ENCODE measurements at regions not wholly inside any gene's neighbourhood (a gene's known extent, or its start where the extent isn't known, plus 50 kb on each side); places are given as distances from the start of the nearest gene placed in this dataset.
"Not testable (repeated sequence)": the region's sequence is repeated elsewhere in the genome, so short reads cannot be mapped to it uniquely, and the experiment has no call there.

DNA sequence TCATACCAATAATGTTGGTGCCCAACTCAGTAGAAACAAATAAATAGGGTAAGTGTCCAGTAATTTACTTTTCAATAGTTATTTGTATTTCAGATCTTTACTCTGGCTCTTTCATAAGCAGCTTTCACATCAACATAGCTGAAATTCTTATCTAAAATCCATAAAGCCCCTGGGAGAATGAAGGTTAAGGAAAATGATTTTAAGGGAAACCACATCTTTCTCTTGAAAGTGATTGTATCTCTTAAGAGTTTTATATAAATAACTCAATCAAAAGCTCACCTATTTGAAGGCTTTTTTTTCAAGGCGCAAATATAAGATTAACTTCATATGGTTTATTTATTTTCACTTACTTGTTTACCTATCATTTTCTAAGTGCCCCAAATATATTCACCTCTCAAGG, 324.4 kb downstream of the HGF start:
- H3K27me3 ChIP-seq (replicated peaks; ENCODE audit: control insufficient read depth, insufficient read depth, low read length), result no peaks in the 10 kb centered on the region
- no peaks in the 10 kb centered on the region for H3K36me3 ChIP-seq (ENCODE audit: control insufficient read depth, insufficient read depth, low read length)
- DNase-seq (ENCODE audit: extremely low read depth, insufficient read length), result no peak
- H3K4me3 ChIP-seq (replicated peaks; ENCODE audit: low read depth, low read length), result no peak overlapping the region
- TF ChIP-seq, protein P1, sequence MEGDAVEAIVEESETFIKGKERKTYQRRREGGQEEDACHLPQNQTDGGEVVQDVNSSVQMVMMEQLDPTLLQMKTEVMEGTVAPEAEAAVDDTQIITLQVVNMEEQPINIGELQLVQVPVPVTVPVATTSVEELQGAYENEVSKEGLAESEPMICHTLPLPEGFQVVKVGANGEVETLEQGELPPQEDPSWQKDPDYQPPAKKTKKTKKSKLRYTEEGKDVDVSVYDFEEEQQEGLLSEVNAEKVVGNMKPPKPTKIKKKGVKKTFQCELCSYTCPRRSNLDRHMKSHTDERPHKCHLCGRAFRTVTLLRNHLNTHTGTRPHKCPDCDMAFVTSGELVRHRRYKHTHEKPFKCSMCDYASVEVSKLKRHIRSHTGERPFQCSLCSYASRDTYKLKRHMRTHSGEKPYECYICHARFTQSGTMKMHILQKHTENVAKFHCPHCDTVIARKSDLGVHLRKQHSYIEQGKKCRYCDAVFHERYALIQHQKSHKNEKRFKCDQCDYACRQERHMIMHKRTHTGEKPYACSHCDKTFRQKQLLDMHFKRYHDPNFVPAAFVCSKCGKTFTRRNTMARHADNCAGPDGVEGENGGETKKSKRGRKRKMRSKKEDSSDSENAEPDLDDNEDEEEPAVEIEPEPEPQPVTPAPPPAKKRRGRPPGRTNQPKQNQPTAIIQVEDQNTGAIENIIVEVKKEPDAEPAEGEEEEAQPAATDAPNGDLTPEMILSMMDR (IDR thresholded peaks at IDR 0.05; ENCODE audit: insufficient read depth, low read length, poor library complexity, severe bottlenecking), result no peak

DNA sequence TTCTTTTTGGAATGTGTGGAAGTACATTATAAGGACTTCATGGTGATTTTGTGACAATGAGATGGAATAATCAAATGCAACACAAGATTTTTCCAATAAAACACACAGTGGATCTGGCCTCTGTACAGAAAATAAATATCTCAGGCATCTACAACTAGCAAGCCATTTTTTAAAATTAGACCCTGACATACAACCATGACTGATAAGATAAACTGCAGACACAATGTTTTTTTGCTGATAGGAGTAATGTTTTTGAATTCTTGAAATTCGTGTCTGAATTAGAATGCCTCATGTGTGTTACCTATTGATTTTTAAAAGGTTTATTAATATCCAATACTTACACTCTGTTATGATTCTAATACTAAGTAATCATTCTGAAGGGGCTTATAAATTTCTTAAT, 328.1 kb downstream of the HGF start:
- Histone ChIP-seq H3K4me3 (replicated peaks; ENCODE audit: low read depth, low read length) (no peak overlapping the region), H3K36me3 (ENCODE audit: control insufficient read depth, insufficient read depth, low read length) (no peaks in the 10 kb centered on the region), H3K27me3 (replicated peaks; ENCODE audit: control insufficient read depth, insufficient read depth, low read length) (no peaks in the 10 kb centered on the region)
- TF ChIP-seq, protein P1 (IDR thresholded peaks at IDR 0.05; ENCODE audit: insufficient read depth, low read length, poor library complexity, severe bottlenecking), result no peak
- no peak for DNase-seq (ENCODE audit: extremely low read depth, insufficient read length)

DNA sequence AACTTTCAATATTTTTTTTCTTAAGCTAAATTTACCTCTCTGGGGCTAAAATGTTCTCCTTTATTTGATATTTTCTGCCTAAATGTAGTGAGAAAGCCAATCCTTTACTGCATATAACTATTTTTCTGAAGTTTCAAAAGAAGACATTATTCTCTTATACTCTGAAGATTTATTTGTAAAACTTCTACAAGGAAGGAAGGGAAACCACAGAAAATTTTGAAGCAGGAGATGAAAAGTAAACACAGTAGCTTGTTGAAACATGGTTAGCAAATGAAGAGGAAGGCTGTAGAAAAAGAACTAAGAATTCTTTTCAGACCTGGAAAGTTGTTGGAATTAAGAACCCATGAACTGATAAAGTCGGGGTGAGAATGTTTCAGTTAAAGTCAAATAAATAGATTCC, 330.3 kb downstream of the HGF start:
- Histone ChIP-seq H3K4me3 (replicated peaks; ENCODE audit: low read depth, low read length) (no peak overlapping the region), H3K27me3 (replicated peaks; ENCODE audit: control insufficient read depth, insufficient read depth, low read length) (no peaks in the 10 kb centered on the region), H3K36me3 (ENCODE audit: control insufficient read depth, insufficient read depth, low read length) (no peaks in the 10 kb centered on the region)
- TF ChIP-seq, protein P1 (IDR thresholded peaks at IDR 0.05; ENCODE audit: insufficient read depth, low read length, poor library complexity, severe bottlenecking), result no peak
- no peak for DNase-seq (ENCODE audit: extremely low read depth, insufficient read length)

DNA sequence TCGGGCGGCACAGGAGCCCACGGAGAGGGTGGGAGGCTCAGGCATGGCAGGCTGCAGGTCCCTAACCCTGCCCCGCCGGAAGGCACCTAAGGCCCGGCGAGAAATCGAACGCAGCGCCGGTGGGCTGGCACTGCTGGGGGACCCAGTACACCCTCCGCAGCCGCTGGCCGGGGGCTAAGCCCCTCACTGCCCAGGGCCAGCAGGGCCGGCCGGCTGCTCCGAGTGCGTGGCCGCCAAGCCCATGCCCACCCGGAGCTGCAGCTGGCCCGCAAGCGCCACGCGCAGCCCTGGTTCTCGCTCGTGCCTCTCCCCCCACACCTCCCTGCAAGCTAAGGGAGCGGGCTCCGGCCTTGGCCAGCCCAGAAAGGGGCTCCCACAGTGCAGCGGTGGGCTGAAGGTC, 332.7 kb downstream of the HGF start:
- H3K27me3 ChIP-seq (replicated peaks; ENCODE audit: control insufficient read depth, insufficient read depth, low read length); H3K4me3 ChIP-seq (replicated peaks; ENCODE audit: low read depth, low read length); DNase-seq (ENCODE audit: extremely low read depth, insufficient read length); H3K36me3 ChIP-seq (ENCODE audit: control insufficient read depth, insufficient read depth, low read length): not testable (repeated sequence)

DNA sequence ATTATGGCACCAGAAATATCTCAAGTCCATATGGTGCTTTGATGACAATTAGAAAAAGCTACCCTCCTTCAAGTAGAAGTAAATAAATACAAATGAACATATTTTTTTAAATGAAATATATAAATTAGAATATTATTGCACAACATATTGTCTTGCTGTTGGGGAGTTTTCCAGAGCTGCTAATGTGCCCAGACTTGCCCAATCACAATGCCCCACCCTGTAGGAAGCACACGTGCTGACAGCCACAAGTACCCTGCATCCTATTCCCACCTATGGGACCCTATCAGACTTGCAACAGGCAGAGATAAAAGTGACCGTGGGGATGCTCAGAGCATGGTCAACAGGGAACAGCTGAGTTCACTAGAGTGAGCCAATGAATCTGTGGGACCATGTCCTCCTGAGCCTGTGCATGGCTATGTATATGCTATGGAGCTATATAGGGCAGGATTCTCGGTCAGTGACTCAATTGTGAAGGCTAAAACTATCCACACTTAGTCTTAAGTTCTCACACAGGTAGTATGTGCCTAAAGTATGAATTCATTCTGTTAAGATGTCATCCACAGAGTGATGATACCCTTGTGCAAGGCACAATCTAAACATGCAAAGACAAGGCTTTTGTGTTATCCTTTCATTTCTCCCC, 336.0 kb downstream of the HGF start:
- Histone ChIP-seq H3K27me3 (replicated peaks; ENCODE audit: control insufficient read depth, insufficient read depth, low read length) (no peaks in the 10 kb centered on the region), H3K4me3 (replicated peaks; ENCODE audit: low read depth, low read length) (no peak overlapping the region), H3K36me3 (ENCODE audit: control insufficient read depth, insufficient read depth, low read length) (no peaks in the 10 kb centered on the region)
- no peak for DNase-seq (ENCODE audit: extremely low read depth, insufficient read length)
- TF ChIP-seq, protein P1 (IDR thresholded peaks at IDR 0.05; ENCODE audit: insufficient read depth, low read length, poor library complexity, severe bottlenecking), result no peak

DNA sequence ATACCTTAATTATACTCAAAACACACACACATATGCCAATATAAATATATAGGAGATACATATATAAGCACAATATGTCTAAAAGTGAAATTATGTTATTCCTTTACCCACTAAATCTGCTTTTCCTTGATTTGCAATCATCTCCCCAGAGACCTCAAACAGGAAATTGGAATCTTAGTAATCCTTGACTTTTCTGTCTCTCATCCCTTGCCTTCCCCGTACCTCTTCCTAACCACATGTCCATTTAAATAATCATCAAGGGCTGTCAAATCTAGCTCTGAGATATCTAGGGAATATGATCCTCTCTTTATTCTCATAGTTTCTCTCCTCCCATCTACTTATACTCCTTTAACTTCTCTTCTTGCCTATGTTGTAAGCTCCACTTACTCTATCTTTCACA, 336.6 kb downstream of the HGF start:
- no peak overlapping the region for H3K4me3 ChIP-seq (replicated peaks; ENCODE audit: low read depth, low read length)
- TF ChIP-seq, protein P1 (IDR thresholded peaks at IDR 0.05; ENCODE audit: insufficient read depth, low read length, poor library complexity, severe bottlenecking), result no peak

More for the DNA sequence above, 336.6 kb downstream of the HGF start:
- Histone ChIP-seq H3K36me3 (ENCODE audit: control insufficient read depth, insufficient read depth, low read length) (no peaks in the 10 kb centered on the region), H3K27me3 (replicated peaks; ENCODE audit: control insufficient read depth, insufficient read depth, low read length) (no peaks in the 10 kb centered on the region)
- DNase-seq (ENCODE audit: extremely low read depth, insufficient read length), result no peak

All from GM06990 (cell line).